Uterus (tissue), 2 donors: ENCODE measurements at regions not wholly inside any gene's neighbourhood (a gene's known extent, or its start where the extent isn't known, plus 50 kb on each side); places are given as distances from the start of the nearest gene placed in this dataset.

Experiments
- POLR2A ChIP-seq, 2 donors: fragments of 450-650 bp; IDR thresholded peaks; one replicate each; pipeline ENCODE4 v1.6.1; 2016; ENCODE audit warnings: antibody characterized with exemption in 2 of 2, mild to moderate bottlenecking in 1 of 2, moderate library complexity in 1 of 2
- TF ChIP-seq, protein P1 (sequence below), 4 experiments: fragments of 200-600 bp in 2 of 4; fragments of 450-650 bp in 2 of 4; sonication (generic) in 2 of 4; IDR thresholded peaks; one replicate each; pipeline ENCODE4 v1.5.1; 2016 to 2019; ENCODE audit warnings: antibody characterized with exemption in 4 of 4, mild to moderate bottlenecking in 2 of 4, moderate library complexity in 1 of 4

DNA sequence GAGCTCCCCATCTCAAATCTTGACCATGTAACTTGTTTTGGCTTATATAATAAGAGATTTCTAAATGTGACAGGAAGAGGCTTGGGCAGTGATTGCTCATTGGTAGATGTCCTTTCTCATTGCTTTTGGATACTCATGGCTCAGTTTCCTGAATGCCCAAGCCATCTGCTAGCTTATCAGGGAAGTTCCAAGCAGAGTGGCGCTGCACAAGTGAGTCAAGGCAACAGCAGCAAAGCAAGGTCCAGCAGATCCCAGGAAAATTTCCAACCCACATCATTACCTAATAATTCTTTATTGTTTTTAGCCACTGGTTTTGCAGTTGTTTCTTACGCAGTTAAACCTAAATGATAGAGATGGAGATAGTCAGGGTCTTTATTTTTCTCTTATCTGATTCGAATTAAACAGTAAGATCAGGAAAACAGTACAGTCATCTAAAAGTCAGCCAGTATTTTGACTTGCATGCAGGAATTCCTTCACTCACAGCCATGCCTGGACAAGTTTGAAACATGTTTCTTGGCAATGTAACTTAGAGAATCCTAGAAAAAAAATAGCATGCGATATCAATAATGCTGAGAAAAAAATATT is 349.7 kb upstream of the TMEFF2 start:
- TF ChIP-seq, protein P1, sequence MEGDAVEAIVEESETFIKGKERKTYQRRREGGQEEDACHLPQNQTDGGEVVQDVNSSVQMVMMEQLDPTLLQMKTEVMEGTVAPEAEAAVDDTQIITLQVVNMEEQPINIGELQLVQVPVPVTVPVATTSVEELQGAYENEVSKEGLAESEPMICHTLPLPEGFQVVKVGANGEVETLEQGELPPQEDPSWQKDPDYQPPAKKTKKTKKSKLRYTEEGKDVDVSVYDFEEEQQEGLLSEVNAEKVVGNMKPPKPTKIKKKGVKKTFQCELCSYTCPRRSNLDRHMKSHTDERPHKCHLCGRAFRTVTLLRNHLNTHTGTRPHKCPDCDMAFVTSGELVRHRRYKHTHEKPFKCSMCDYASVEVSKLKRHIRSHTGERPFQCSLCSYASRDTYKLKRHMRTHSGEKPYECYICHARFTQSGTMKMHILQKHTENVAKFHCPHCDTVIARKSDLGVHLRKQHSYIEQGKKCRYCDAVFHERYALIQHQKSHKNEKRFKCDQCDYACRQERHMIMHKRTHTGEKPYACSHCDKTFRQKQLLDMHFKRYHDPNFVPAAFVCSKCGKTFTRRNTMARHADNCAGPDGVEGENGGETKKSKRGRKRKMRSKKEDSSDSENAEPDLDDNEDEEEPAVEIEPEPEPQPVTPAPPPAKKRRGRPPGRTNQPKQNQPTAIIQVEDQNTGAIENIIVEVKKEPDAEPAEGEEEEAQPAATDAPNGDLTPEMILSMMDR (IDR thresholded peaks at IDR 0.05), result no peak
- no peak for TF ChIP-seq POLR2A (IDR thresholded peaks at IDR 0.05)
